ENCODE measurements at regions not wholly inside any gene's neighbourhood (a gene's known extent, or its start where the extent isn't known, plus 50 kb on each side); places are given as distances from the start of the nearest gene placed in this dataset.

DNA sequence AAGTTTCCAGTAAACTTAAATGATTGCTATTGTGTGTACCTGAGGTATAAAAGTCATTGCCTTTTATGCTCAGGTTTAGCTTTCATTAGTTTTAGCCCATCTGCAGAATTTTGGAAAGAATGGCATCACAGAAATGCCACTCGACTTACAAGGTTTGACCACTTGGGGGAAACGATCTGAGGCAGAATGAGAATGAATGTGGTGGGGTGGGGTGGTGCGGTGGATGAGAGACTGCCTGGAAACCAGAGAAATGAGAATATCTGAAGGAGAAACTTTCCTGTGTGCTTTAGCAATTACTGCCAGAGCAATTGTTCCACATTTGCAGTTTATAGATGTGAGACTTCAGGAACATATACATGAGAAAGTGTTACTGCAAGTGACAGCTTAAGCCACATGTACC is 225.4 kb upstream of the PDE3A start:
- no peaks in the 10 kb centered on the region for H3K9me3 ChIP-seq (ENCODE audit: control extremely low read depth in 1 of 3, control insufficient read depth in 2 of 3, insufficient read depth in 1 of 3, low read length in 2 of 3)
- no peak for DNase-seq
- intact Hi-C loops (cut with micrococcal nuclease), result no loop called here
- H3K27ac ChIP-seq (ENCODE audit: low read length in 2 of 2), result no peak overlapping the region
- H3K9ac ChIP-seq (ENCODE audit: low read length), result no peak overlapping the region
- ATAC-seq (ENCODE audit: low read depth), result no peak
- TF ChIP-seq, protein P1, sequence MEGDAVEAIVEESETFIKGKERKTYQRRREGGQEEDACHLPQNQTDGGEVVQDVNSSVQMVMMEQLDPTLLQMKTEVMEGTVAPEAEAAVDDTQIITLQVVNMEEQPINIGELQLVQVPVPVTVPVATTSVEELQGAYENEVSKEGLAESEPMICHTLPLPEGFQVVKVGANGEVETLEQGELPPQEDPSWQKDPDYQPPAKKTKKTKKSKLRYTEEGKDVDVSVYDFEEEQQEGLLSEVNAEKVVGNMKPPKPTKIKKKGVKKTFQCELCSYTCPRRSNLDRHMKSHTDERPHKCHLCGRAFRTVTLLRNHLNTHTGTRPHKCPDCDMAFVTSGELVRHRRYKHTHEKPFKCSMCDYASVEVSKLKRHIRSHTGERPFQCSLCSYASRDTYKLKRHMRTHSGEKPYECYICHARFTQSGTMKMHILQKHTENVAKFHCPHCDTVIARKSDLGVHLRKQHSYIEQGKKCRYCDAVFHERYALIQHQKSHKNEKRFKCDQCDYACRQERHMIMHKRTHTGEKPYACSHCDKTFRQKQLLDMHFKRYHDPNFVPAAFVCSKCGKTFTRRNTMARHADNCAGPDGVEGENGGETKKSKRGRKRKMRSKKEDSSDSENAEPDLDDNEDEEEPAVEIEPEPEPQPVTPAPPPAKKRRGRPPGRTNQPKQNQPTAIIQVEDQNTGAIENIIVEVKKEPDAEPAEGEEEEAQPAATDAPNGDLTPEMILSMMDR (IDR thresholded peaks at IDR 0.05), result no peak
- TF ChIP-seq EZH2 (IDR thresholded peaks at IDR 0.05; ENCODE audit: borderline replicate concordance, insufficient read depth, low read depth, low read length, poor library complexity, severe bottlenecking), result no peak
- no peak overlapping the region for H2AFZ ChIP-seq (ENCODE audit: insufficient read depth, low read depth, low read length, poor library complexity, severe bottlenecking)
- no peaks in the 10 kb centered on the region for H3K27me3 ChIP-seq (replicated peaks in 1 of 4; ENCODE audit: control extremely low read depth in 1 of 4, control insufficient read depth in 3 of 4, insufficient read depth in 4 of 4, low read length in 3 of 4)
- no peak overlapping the region for H3K4me3 Mint-ChIP-seq
- no peaks in the 10 kb centered on the region for H3K4me1 Mint-ChIP-seq
- no peaks in the 10 kb centered on the region for H3K4me1 ChIP-seq (ENCODE audit: control insufficient read depth in 2 of 2, insufficient read depth in 2 of 2, low read length in 2 of 2)
- H3K27ac Mint-ChIP-seq, result no peak overlapping the region
- H3K27me3 Mint-ChIP-seq, result no peaks in the 10 kb centered on the region
- no peak overlapping the region for H3K4me3 ChIP-seq (ENCODE audit: control extremely low read depth in 1 of 5, extremely low read depth in 1 of 5, insufficient read depth in 1 of 5, low read depth in 2 of 5, low read length in 4 of 5)
- no peaks in the 10 kb centered on the region for H3K36me3 ChIP-seq (replicated peaks in 1 of 2; ENCODE audit: control extremely low read depth in 1 of 2, control insufficient read depth in 1 of 2, extremely low read depth in 1 of 2, insufficient read depth in 2 of 2, low read length in 1 of 2)
- H3K9me3 Mint-ChIP-seq (ENCODE audit: insufficient read depth), result no peaks in the 10 kb centered on the region
- POLR2A ChIA-PET, result no interaction called here
- no peaks in the 10 kb centered on the region for H3K79me2 ChIP-seq (ENCODE audit: control insufficient read depth, insufficient read depth, low read length)
- H3K4me2 ChIP-seq (replicated peaks; ENCODE audit: low read depth, low read length, poor library complexity, severe bottlenecking), result no peak overlapping the region
- 65% methylated on average over 3 of the region's 3 CpGs for WGBS (ENCODE audit: insufficient coverage)
- no peaks in the 10 kb centered on the region for H4K20me1 ChIP-seq (ENCODE audit: control insufficient read depth, insufficient read depth, low read length, poor library complexity, severe bottlenecking)
- CTCF ChIA-PET, result no interaction called here

DNA sequence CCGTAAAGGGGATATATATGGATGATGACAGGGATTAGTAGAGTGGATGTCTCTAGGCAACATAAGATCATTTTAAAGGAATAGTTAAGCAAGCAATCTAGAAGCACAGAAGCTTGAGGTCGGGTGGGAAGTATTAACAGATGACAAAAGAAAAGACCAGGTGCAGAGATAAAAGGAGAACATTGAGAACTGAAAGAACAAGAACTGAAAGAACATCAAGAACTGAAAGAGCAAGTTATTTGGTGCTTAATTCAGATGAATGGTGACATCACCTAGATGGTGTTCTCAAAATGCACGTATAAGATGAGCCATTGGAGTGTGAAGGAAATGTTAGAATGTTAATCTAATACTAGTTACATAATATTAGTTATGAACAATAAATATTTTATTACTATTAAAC is 224.0 kb upstream of the PDE3A start:
- Mint-ChIP-seq H3K27ac (no peak overlapping the region), H3K27me3 (no peaks in the 10 kb centered on the region), H3K4me1 (no peaks in the 10 kb centered on the region), H3K9me3 (ENCODE audit: insufficient read depth) (no peaks in the 10 kb centered on the region), H3K4me3 (no peak overlapping the region)
- Histone ChIP-seq H4K20me1 (ENCODE audit: control insufficient read depth, insufficient read depth, low read length, poor library complexity, severe bottlenecking) (no peaks in the 10 kb centered on the region), H3K4me1 (ENCODE audit: control insufficient read depth in 2 of 2, insufficient read depth in 2 of 2, low read length in 2 of 2) (no peaks in the 10 kb centered on the region), H3K9me3 (ENCODE audit: control extremely low read depth in 1 of 3, control insufficient read depth in 2 of 3, insufficient read depth in 1 of 3, low read length in 2 of 3) (no peaks in the 10 kb centered on the region), H3K4me2 (replicated peaks; ENCODE audit: low read depth, low read length, poor library complexity, severe bottlenecking) (no peak overlapping the region), H3K27ac (ENCODE audit: low read length in 2 of 2) (no peak overlapping the region), H3K27me3 (replicated peaks in 1 of 4; ENCODE audit: control extremely low read depth in 1 of 4, control insufficient read depth in 3 of 4, insufficient read depth in 4 of 4, low read length in 3 of 4) (no peaks in the 10 kb centered on the region), H3K79me2 (ENCODE audit: control insufficient read depth, insufficient read depth, low read length) (no peaks in the 10 kb centered on the region), H3K36me3 (replicated peaks in 1 of 2; ENCODE audit: control extremely low read depth in 1 of 2, control insufficient read depth in 1 of 2, extremely low read depth in 1 of 2, insufficient read depth in 2 of 2, low read length in 1 of 2) (no peaks in the 10 kb centered on the region), H2AFZ (ENCODE audit: insufficient read depth, low read depth, low read length, poor library complexity, severe bottlenecking) (no peak overlapping the region), H3K4me3 (ENCODE audit: control extremely low read depth in 1 of 5, extremely low read depth in 1 of 5, insufficient read depth in 1 of 5, low read depth in 2 of 5, low read length in 4 of 5) (no peak overlapping the region), H3K9ac (ENCODE audit: low read length) (no peak overlapping the region)
- intact Hi-C loops (cut with micrococcal nuclease), result no loop called here
- CTCF ChIA-PET, result no interaction called here
- TF ChIP-seq, protein P1 (IDR thresholded peaks at IDR 0.05), result no peak
- no peak for TF ChIP-seq EZH2 (IDR thresholded peaks at IDR 0.05; ENCODE audit: borderline replicate concordance, insufficient read depth, low read depth, low read length, poor library complexity, severe bottlenecking)
- DNase-seq (no peak), ATAC-seq (ENCODE audit: low read depth) (no peak)
- WGBS (ENCODE audit: insufficient coverage), result 52% methylated on average over 2 of the region's 3 CpGs
- POLR2A ChIA-PET, result no interaction called here

Data from B cell (primary cell).